A549 (cell line): ENCODE measurements at regions not wholly inside any gene's neighbourhood (a gene's known extent, or its start where the extent isn't known, plus 50 kb on each side); places are given as distances from the start of the nearest gene placed in this dataset.

Source experiments
- CTCF ChIP-seq: fragments of >200 bp; sonication (Bioruptor Twin); formaldehyde crosslinking; IDR thresholded peaks from 3 replicates; pipeline ENCODE4 v1.5.1; 2016
- HMGXB4 ChIP-seq: fragments of 250-450 bp; sonication (Bioruptor Pico); IDR thresholded peaks from 2 replicates; pipeline ENCODE4 v1.5.0; 2021; ENCODE audit warnings: mild to moderate bottlenecking, moderate library complexity, borderline replicate concordance
- PBX3 ChIP-seq: IDR thresholded peaks from 2 replicates; pipeline ENCODE4 v1.6.1; 2012
- POLR2A ChIP-seq: IDR thresholded peaks from 2 replicates; pipeline ENCODE4 v1.6.1; 2012; ENCODE audit warnings: mild to moderate bottlenecking, low read length
- RAD21 ChIP-seq, 2 experiments: fragments of >200 bp in 1 of 2; sonication (Bioruptor Twin) in 1 of 2; formaldehyde crosslinking in 1 of 2; IDR thresholded peaks in 1 of 2; conservative IDR thresholded peaks in 1 of 2; 2 replicates in 1 of 2; 3 replicates in 1 of 2; pipeline ENCODE4 v1.6.1; 2012 to 2018; ENCODE audit warnings: inconsistent platforms in 1 of 2
- TFCP2L1 ChIP-seq: fragments of 250-450 bp; sonication (Bioruptor Pico); IDR thresholded peaks from 2 replicates; pipeline ENCODE4 v1.5.0; 2021; ENCODE audit warnings: mild to moderate bottlenecking

- TF ChIP-seq POLR2A (no peak), CTCF (no peak), PBX3 (no peak), TFCP2L1 (CRISPR knock-in tag) (no peak), RAD21 (conservative IDR thresholded peaks at IDR 0.05 in 1 of 2, IDR thresholded peaks at IDR 0.05 in 1 of 2) (no peak), HMGXB4 (CRISPR knock-in tag) (no peak)
These were observed 254.4 kb upstream of the EXOC2 start for GRCh38 chr6:947235-947934.
